ENCODE measurements at regions not wholly inside any gene's neighbourhood (a gene's known extent, or its start where the extent isn't known, plus 50 kb on each side); places are given as distances from the start of the nearest gene placed in this dataset.

DNA sequence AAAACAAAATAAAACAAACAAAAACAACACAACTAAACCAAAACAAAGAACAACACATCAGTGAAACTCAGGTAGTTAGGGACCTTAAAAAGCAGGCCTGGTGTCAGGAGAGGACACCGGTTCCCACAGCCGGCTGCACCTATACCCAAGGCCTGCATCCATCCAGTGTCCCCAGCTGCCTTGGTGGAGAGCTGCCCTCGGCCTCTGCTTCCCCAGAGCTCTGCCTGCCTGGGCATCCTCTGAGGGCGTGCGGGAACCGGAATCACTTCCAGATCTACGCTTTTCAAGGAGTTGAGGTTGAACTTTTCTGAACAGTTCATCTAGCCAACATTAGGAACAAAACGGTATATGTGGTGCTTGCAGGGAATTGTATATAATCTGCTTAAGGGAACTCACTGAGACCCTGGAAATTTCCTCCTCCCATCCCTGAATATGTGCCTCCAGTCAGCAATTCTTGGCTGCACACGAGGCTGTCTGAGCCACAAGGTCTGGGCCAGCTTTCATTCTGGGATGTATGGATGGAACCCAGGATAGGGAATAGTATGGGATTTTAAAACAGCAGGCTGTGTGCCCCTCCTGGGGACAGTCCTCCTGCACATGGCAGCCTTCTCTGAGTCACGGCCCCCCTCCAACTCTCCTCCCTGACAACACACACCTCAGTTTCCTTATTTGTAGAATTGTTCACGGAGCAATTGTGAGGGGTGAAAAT lies 319.0 kb upstream of the RTL1 start:
- H3K36me3 Mint-ChIP-seq (ENCODE audit: insufficient read depth) = no peaks in the 10 kb centered on the region
- DNase-seq (ENCODE audit: low spot score, unreplicated experiment) = no peak
- no peak overlapping the region for H3K4me3 Mint-ChIP-seq (ENCODE audit: low read depth)
- H3K4me1 Mint-ChIP-seq (ENCODE audit: low read depth) = peaks cover 7% of the 10 kb centered on the region
- H3K27ac Mint-ChIP-seq = no peak overlapping the region
- H3K27me3 Mint-ChIP-seq = peaks cover 8% of the 10 kb centered on the region
- no peaks in the 10 kb centered on the region for H3K9me3 Mint-ChIP-seq (ENCODE audit: low read depth)
- TF ChIP-seq, protein P1, sequence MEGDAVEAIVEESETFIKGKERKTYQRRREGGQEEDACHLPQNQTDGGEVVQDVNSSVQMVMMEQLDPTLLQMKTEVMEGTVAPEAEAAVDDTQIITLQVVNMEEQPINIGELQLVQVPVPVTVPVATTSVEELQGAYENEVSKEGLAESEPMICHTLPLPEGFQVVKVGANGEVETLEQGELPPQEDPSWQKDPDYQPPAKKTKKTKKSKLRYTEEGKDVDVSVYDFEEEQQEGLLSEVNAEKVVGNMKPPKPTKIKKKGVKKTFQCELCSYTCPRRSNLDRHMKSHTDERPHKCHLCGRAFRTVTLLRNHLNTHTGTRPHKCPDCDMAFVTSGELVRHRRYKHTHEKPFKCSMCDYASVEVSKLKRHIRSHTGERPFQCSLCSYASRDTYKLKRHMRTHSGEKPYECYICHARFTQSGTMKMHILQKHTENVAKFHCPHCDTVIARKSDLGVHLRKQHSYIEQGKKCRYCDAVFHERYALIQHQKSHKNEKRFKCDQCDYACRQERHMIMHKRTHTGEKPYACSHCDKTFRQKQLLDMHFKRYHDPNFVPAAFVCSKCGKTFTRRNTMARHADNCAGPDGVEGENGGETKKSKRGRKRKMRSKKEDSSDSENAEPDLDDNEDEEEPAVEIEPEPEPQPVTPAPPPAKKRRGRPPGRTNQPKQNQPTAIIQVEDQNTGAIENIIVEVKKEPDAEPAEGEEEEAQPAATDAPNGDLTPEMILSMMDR (IDR thresholded peaks at IDR 0.05; ENCODE audit: unreplicated experiment) = no peak

DNA sequence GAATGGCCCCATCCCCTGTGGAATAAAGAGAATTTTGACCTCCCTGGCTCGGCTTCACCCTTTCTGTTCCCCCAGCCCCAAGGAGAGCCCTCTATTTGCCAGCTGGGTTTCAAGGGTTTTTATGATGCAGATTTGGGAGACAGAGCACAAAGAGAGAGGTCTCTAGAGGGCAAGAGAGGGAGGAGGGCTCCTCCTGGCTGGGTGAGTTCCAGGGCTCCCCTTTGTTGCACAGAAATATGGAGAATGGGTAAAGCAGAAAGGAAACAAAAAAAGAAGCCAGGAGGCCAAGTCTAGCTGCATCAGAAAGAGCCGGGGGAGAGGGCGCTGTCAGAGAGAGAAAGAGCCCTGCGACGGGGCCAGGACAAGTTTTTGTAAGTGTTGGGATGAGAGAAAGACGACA lies 319.6 kb upstream of the RTL1 start:
- Mint-ChIP-seq H3K4me1 (ENCODE audit: low read depth) (peaks cover 4% of the 10 kb centered on the region), H3K36me3 (ENCODE audit: insufficient read depth) (no peaks in the 10 kb centered on the region), H3K27me3 (peaks cover 8% of the 10 kb centered on the region), H3K9me3 (ENCODE audit: low read depth) (no peaks in the 10 kb centered on the region), H3K4me3 (ENCODE audit: low read depth) (no peak overlapping the region), H3K27ac (no peak overlapping the region)
- no peak for DNase-seq (ENCODE audit: low spot score, unreplicated experiment)
- TF ChIP-seq, protein P1 (IDR thresholded peaks at IDR 0.05; ENCODE audit: unreplicated experiment) = no peak

DNA sequence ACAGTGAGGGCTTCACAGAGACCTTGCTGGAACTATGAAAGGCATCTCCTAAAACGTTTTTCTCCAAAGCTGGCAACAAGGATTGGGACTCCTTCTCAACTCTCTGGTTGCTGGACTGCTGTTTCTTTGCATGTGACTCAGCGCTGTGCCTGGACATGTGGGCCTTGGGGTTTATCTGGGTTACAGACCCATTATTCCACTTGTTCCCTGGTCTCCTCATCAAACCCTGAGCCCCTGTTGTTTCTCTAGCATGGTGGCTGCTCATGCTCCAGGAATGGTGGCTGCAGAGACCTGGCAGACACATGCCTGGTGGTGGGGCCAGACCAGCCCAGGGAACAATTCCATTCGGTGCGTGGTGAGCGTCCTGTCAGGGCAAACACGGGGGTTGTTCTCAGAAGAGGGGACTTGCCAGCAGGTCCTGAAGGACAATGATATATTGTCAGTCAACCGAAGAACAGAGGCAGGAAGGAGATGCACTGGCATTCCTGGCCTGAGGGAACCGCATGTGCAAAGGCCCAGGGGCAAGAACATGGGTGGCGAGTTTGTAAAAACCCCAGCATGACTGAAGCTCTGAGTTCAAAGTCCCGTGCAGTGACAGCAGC lies 320.1 kb upstream of the RTL1 start:
- H3K27ac Mint-ChIP-seq = peak overlapping the region; percentile 37
- no peaks in the 10 kb centered on the region for H3K9me3 Mint-ChIP-seq (ENCODE audit: low read depth)
- peaks cover 4% of the 10 kb centered on the region for H3K4me1 Mint-ChIP-seq (ENCODE audit: low read depth)
- DNase-seq (ENCODE audit: low spot score, unreplicated experiment) = no peak
- no peaks in the 10 kb centered on the region for H3K36me3 Mint-ChIP-seq (ENCODE audit: insufficient read depth)
- peaks cover 8% of the 10 kb centered on the region for H3K27me3 Mint-ChIP-seq
- TF ChIP-seq, protein P1 (IDR thresholded peaks at IDR 0.05; ENCODE audit: unreplicated experiment) = no peak
- H3K4me3 Mint-ChIP-seq (ENCODE audit: low read depth) = no peak overlapping the region

DNA sequence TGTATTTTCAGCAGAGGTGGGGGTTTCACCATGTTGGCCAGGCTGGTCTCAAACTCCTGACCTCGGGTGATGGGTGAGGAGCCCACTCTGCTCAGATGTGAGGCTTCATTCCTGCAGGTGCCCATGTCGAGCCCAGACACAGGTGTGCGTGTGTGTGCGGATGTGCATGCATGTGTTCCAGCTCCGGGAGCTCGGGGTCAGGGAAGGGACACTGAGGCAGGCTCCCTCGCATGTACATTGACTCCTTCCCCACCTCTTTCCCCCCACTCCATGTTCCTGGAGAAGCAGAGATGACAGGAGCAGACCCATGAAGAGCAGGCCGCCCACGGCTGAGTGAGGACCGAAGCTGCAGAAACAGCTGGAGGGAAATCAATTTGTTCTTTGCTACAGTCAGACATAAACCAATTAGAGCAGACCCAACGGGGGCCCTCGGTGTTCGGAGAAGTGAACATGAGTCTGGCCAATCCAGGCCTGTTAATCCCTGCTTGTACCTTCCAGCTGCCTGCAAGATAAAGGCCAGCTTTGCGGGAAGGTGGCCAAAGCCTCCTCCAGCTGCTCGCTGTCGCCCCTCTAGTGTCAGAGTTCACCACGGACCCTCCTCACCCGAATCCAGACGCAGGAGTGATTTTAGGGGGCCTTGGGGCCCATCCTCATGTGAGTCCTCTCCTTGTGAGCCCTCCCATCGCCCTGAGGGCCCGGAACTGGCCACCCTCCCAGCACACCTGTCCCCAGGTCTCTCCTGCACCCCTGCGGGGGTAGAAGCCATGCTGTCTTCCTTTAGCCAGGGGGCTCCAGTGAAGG lies 321.0 kb upstream of the RTL1 start:
- H3K27ac Mint-ChIP-seq = no peak overlapping the region

More for the DNA sequence above, 321.0 kb upstream of the RTL1 start:
- DNase-seq (ENCODE audit: low spot score, unreplicated experiment) = no peak
- Mint-ChIP-seq H3K4me3 (ENCODE audit: low read depth) (no peak overlapping the region), H3K27me3 (peaks cover 8% of the 10 kb centered on the region), H3K4me1 (ENCODE audit: low read depth) (peaks cover 4% of the 10 kb centered on the region), H3K36me3 (ENCODE audit: insufficient read depth) (no peaks in the 10 kb centered on the region), H3K9me3 (ENCODE audit: low read depth) (no peaks in the 10 kb centered on the region)
- TF ChIP-seq, protein P1 (IDR thresholded peaks at IDR 0.05; ENCODE audit: unreplicated experiment) = no peak

All from progenitor cell of endocrine pancreas (in vitro differentiated cells).